ENCODE measurements at regions not wholly inside any gene's neighbourhood (a gene's known extent, or its start where the extent isn't known, plus 50 kb on each side); places are given as distances from the start of the nearest gene placed in this dataset.

DNA sequence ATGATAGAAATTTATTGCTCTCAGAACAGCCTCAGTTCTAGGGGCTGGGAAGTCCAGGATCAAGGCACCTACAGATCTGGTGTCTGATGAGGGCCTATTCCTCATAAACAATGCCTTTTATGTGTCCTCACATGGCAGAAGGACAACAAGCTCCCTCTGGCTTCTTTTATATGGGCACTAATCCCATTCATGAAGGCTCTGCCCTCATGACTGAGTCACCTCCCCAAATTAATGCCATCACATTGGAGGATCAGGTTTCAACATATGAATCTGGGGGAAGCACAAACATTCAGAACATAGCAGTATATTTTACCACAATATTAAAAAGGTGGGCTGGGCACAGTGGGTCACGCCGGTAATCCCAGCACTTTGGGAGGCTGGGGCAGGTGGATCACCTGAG is 58.5 kb upstream of the CCN6 start:
- no peak overlapping the region for H3K9ac ChIP-seq (ENCODE audit: low read depth in 1 of 3, low read length in 3 of 3)
- H3K9me3 ChIP-seq (ENCODE audit: control insufficient read depth in 3 of 3, low read length in 3 of 3) = no peaks in the 10 kb centered on the region
- peaks cover 0 to 11% (median 8%) of the 10 kb centered on the region in 3 donors for H3K4me1 ChIP-seq (ENCODE audit: control insufficient read depth in 3 of 3, insufficient read depth in 3 of 3, low read length in 3 of 3)
- H3K4me3 ChIP-seq (ENCODE audit: low read length in 3 of 3) = no peak overlapping the region
- H3K27me3 ChIP-seq (ENCODE audit: control insufficient read depth in 3 of 3, insufficient read depth in 3 of 3, low read length in 3 of 3) = no peaks in the 10 kb centered on the region
- no peak overlapping the region for H3K27ac ChIP-seq (ENCODE audit: low read depth, low read length)
- no peaks in the 10 kb centered on the region for H3K36me3 ChIP-seq (ENCODE audit: control insufficient read depth in 3 of 3, insufficient read depth in 3 of 3, low read length in 3 of 3)

DNA sequence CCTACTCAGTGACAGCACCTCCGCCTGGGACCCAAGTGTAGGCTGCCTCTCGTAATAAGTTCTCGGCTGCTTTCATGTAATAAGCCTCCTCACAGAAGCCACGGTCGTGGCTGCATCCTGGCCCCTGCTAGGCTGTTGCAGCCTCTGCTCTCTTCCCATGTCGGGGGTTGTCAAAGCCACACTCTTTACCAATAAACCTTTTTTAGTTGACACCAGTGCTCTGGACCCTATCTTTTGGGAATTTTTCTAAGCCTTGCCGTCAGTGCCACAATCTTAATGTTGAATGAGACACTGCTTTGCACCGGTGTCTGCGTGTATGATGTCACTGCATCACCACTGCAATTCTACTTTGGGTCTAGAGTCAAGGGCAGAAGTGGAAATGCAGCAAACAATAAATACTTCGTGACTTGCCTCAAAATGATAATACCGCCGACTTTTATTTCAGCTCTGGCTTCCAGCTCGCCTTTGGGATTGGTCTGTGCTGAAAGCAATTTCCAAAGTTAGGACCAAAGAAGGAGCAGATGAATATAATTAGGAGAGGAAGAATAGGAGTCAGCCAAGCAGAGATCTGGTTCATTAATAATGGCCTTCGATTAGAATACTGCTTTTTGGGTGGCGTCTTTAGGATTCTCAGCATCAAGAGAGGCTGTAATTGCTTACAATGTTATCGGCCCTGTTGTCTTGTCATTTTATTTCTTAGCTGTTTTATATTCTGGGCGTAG is 57.6 kb upstream of the CCN6 start:
- H3K27ac ChIP-seq (ENCODE audit: low read depth, low read length) = no peak overlapping the region
- no peak overlapping the region for H3K4me3 ChIP-seq (ENCODE audit: low read length in 3 of 3)
- peaks cover 0 to 11% (median 8%) of the 10 kb centered on the region in 3 donors for H3K4me1 ChIP-seq (ENCODE audit: control insufficient read depth in 3 of 3, insufficient read depth in 3 of 3, low read length in 3 of 3)
- no peaks in the 10 kb centered on the region for H3K27me3 ChIP-seq (ENCODE audit: control insufficient read depth in 3 of 3, insufficient read depth in 3 of 3, low read length in 3 of 3)
- H3K9ac ChIP-seq (ENCODE audit: low read depth in 1 of 3, low read length in 3 of 3) = no peak overlapping the region
- H3K9me3 ChIP-seq (ENCODE audit: control insufficient read depth in 3 of 3, low read length in 3 of 3) = no peaks in the 10 kb centered on the region
- H3K36me3 ChIP-seq (ENCODE audit: control insufficient read depth in 3 of 3, insufficient read depth in 3 of 3, low read length in 3 of 3) = no peaks in the 10 kb centered on the region

DNA sequence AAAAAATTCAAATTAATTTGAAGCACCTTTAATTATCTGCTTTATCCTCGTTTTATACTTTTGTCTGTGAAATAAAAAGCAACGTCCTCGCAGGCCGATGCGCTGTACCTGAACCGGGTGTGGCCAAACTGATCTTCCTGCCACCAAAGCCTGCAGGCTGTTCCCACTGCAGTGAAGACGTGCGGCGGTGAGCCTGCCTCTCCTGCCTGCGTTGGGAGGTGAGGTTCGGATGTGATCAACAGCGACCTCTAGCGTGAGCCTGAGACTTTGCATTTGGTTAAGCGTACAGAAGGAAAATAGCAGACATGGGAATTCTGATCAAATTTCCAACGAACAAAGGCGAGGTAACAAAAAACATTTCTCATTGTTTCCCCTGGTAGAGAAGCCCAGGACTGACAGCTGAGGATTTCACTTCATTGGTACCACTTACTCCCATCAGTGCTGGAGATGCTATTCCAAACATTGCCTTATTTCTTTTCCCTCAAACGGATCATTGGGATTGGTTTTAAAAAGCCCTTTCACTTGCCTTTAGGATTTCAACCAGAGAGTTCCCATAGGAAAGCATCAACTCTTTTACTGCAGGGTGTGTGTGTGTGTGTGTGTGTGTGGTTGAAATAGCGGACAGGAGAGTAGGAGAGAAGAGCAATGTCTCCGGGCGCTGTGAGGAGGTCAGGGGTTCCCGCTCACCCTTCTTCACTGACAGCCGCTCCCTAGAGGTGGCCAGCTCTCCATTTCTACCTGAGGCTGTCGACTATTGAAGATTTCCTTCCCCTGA is 56.6 kb upstream of the CCN6 start:
- no peaks in the 10 kb centered on the region for H3K9me3 ChIP-seq (ENCODE audit: control insufficient read depth in 3 of 3, low read length in 3 of 3)
- H3K27me3 ChIP-seq (ENCODE audit: control insufficient read depth in 3 of 3, insufficient read depth in 3 of 3, low read length in 3 of 3) = no peaks in the 10 kb centered on the region
- H3K4me1 ChIP-seq (ENCODE audit: control insufficient read depth in 3 of 3, insufficient read depth in 3 of 3, low read length in 3 of 3) = peaks cover 0 to 11% (median 8%) of the 10 kb centered on the region in 3 donors
- peak overlapping the region in 1 of 3 donors; percentile 34 for H3K9ac ChIP-seq (ENCODE audit: low read depth in 1 of 3, low read length in 3 of 3)
- H3K27ac ChIP-seq (ENCODE audit: low read depth, low read length) = peak overlapping the region; percentile 48
- peak overlapping the region; percentile 9 to 44 (median 23) for H3K4me3 ChIP-seq (ENCODE audit: low read length in 3 of 3)
- H3K36me3 ChIP-seq (ENCODE audit: control insufficient read depth in 3 of 3, insufficient read depth in 3 of 3, low read length in 3 of 3) = no peaks in the 10 kb centered on the region

DNA sequence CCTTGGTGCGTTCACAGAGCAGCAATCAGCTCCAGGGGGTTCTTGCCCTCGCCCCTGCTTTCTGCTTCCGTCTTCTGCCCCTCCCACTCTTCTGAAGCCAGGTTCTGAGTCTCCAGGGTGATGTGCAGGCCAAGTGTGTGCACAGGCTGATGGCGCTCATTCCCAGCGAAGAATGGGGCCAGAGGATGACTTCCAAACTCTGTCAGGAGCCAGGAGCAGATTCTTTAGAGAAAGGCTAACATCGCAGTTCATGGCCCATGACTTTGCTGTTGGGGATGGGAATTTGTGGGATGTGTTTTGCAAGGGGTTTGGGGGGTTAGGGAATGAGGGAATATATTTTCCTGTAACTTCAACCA is 56.1 kb upstream of the CCN6 start:
- Histone ChIP-seq H3K9ac (ENCODE audit: low read depth in 1 of 3, low read length in 3 of 3) (peak overlapping the region in 1 of 3 donors; percentile 20), H3K4me1 (ENCODE audit: control insufficient read depth in 3 of 3, insufficient read depth in 3 of 3, low read length in 3 of 3) (peaks cover 0 to 8% (median 8%) of the 10 kb centered on the region in 3 donors), H3K36me3 (ENCODE audit: control insufficient read depth in 3 of 3, insufficient read depth in 3 of 3, low read length in 3 of 3) (no peaks in the 10 kb centered on the region), H3K4me3 (ENCODE audit: low read length in 3 of 3) (peak overlapping the region in 2 of 3 donors; percentile 9 to 23), H3K9me3 (ENCODE audit: control insufficient read depth in 3 of 3, low read length in 3 of 3) (no peaks in the 10 kb centered on the region), H3K27me3 (ENCODE audit: control insufficient read depth in 3 of 3, insufficient read depth in 3 of 3, low read length in 3 of 3) (no peaks in the 10 kb centered on the region), H3K27ac (ENCODE audit: low read depth, low read length) (peak overlapping the region; percentile 48)

DNA sequence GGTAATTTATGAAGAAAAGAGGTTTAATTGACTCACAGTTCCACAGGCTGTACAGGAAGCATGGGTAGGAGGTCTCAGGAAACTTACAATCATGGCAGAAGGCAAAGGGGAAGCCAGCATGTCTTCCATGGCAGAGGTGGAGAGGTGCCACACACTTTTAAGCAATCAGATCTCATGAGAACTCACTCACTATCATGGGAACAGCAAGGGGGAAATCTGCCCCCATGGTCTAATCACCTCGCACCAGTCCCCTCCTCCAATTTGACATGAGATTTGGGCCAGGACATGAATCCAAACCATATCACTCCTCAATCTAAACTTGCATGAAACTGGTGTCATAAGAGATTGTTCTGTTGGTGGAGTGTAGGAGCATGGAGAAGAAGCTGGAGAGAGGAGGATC is 51.6 kb upstream of the CCN6 start:
- H3K9me3 ChIP-seq (ENCODE audit: control insufficient read depth in 3 of 3, low read length in 3 of 3) = no peaks in the 10 kb centered on the region
- peaks cover under 1 to 3% (median 2%) of the 10 kb centered on the region in 3 donors for H3K4me1 ChIP-seq (ENCODE audit: control insufficient read depth in 3 of 3, insufficient read depth in 3 of 3, low read length in 3 of 3)
- no peak overlapping the region for H3K4me3 ChIP-seq (ENCODE audit: low read length in 3 of 3)
- no peaks in the 10 kb centered on the region for H3K36me3 ChIP-seq (ENCODE audit: control insufficient read depth in 3 of 3, insufficient read depth in 3 of 3, low read length in 3 of 3)
- H3K27ac ChIP-seq (ENCODE audit: low read depth, low read length) = no peak overlapping the region
- no peaks in the 10 kb centered on the region for H3K27me3 ChIP-seq (ENCODE audit: control insufficient read depth in 3 of 3, insufficient read depth in 3 of 3, low read length in 3 of 3)
- H3K9ac ChIP-seq (ENCODE audit: low read depth in 1 of 3, low read length in 3 of 3) = no peak overlapping the region
